ENCODE measurements at regions not wholly inside any gene's neighbourhood (a gene's known extent, or its start where the extent isn't known, plus 50 kb on each side); places are given as distances from the start of the nearest gene placed in this dataset.
"Not testable (repeated sequence)": the region's sequence is repeated elsewhere in the genome, so short reads cannot be mapped to it uniquely, and the experiment has no call there.

DNA sequence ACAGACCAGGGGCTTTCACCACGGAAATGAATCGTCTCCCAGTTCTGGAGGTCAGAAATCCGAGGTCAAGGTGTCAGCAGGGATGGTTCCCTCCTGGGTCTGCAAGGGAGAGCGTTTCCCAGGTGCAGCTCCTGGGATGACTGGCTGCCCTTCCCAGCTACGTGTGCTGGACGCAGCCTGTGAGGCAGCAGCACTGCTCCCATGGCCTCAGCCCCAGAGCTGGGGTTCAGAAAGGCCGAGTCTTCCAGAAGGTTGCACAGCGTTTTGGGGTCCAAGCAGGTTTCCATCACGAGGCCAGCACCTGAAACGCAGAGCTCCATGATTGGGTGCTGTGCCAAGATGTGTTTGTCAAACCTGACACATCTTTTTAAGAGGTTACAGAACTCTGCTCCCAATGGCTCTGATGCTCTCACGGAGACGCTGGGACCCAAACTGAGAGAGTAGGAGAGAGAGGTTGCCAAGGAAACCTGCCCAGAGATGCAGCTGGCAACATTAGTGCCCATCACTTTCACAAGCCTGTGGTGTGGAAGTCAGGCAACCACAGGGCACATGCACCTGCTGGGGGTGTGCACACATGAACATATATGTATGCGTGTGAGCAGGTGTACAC, 65.8 kb upstream of the LRPAP1 start:
- TF ChIP-seq, protein P1, sequence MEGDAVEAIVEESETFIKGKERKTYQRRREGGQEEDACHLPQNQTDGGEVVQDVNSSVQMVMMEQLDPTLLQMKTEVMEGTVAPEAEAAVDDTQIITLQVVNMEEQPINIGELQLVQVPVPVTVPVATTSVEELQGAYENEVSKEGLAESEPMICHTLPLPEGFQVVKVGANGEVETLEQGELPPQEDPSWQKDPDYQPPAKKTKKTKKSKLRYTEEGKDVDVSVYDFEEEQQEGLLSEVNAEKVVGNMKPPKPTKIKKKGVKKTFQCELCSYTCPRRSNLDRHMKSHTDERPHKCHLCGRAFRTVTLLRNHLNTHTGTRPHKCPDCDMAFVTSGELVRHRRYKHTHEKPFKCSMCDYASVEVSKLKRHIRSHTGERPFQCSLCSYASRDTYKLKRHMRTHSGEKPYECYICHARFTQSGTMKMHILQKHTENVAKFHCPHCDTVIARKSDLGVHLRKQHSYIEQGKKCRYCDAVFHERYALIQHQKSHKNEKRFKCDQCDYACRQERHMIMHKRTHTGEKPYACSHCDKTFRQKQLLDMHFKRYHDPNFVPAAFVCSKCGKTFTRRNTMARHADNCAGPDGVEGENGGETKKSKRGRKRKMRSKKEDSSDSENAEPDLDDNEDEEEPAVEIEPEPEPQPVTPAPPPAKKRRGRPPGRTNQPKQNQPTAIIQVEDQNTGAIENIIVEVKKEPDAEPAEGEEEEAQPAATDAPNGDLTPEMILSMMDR (IDR thresholded peaks at IDR 0.05) = not testable (repeated sequence)
- not testable (repeated sequence) for TF ChIP-seq POLR2A (IDR thresholded peaks at IDR 0.05)
